HG03571 (cell line): ENCODE measurements at regions not wholly inside any gene's neighbourhood (a gene's known extent, or its start where the extent isn't known, plus 50 kb on each side); places are given as distances from the start of the nearest gene placed in this dataset.
"Not testable (repeated sequence)": the region's sequence is repeated elsewhere in the genome, so short reads cannot be mapped to it uniquely, and the experiment has no call there.

Experiments
- ATAC-seq: cut with Tn5 transposase; IDR thresholded peaks from one replicate; pipeline ENCODE4 v1.9.1; 2021; ENCODE audit not compliant: unreplicated experiment

DNA sequence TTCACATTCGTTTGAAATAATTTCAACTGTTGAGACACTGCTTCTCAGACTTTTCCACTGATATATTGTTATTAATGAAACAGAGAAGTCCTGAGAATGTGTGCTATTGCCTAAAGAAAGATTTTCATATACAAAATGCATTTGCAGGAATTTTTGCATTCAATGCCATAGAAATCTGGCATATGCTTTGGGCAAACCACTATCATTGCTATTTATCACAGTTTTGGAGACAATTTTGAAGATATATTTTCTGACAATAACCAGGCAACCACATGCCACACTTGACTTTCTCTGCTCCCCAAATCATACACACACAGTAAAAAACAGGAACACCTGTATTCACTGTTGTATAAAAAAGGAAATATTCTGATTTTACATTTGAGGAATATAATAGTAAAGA is 1303.7 kb upstream of the IGFBP7 start:
- ATAC-seq, result no peak

DNA sequence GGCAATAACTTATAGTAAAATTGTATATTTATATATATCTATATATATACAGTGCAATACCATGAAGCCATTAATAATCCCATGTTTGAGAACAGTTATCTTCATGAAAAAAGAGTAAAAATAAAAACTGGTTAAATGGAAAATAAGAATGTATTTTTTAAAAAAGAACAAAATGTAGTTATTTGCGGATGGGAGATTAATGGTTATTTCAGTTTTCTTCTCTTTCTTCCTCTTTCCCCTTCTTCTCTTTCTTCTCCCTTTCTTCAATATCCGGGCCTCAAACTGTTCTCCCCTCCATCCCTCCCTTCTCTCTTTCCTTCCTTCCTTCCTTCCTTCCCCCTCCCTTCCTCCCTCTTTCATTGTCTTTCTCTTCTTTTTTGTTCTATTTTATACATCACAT is 1301.7 kb upstream of the IGFBP7 start:
- ATAC-seq, result no peak

DNA sequence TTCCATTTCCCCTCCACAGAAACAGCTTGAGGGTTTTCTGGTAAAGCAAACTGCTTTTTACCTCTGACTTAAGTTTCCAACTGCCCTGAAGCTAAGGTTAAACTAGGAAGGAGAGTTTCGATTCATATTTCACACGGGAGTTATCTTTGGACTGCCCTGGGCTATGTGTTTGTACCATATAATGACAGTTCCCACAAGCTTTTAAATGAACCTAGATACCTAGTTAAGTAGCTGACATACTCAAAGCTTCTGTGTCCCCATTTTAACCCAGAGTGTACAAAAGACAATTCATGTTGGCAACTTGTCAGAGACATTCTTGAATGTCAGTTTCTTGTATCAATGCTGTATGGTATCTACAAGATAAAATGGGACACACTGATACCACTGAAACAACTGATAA is 1296.6 kb upstream of the IGFBP7 start:
- ATAC-seq, result no peak

DNA sequence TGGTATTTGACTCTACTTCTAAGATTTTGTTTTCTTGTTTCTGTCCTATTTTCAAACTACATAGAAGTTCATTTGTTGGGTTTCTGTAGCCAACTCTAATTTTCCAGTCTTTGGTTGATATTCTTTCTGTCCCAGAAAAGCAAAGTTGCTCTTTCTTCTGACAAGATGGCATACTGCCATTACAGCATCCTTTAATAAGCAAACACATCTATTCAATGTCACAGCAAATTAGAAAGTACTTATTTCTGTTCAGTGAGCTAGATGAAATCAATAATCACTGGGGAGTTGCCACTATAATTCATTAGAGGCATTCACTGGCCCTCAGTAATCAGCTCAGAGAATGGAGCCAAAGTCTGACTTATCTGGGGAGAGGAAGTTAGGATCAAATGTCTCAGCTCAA is 1258.0 kb upstream of the IGFBP7 start:
- no peak for ATAC-seq

DNA sequence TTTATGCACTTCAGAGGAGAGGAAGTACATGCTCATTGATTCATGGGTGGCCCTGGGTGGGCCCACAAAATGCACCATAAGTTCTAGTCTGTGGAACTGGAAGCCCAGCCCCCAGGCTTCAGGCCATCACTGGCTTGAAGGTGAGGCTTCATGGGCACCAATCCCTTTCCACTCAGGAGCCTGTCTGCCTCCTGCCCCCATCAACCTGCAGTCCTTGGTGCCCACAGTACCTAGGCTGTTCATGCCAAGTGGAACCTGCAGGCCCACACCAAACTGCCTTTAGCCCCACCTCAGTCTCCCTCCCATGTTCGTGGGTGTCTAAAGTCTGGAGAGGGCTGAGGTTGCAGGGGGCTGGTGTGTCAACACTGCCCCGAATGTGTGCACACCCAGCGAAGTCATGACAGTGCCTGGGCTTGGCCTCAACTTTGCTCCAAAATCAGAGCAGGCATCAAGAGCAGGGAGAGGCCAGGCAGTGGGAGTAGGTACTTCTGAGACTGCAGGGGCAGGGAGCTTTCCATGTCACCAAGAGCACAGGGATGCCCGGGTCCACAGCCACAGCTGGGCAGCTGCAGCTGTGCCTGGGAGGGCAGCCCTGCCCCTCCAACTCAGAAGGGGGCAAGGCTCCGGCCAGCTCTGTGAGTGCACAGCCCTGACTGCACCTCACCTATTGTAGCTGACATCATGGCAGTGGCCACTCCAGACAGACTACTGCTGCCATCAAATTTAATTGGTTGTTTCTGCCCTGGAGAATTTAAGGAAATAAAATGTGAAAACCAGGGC is 1250.4 kb upstream of the IGFBP7 start:
- ATAC-seq, result no peak

DNA sequence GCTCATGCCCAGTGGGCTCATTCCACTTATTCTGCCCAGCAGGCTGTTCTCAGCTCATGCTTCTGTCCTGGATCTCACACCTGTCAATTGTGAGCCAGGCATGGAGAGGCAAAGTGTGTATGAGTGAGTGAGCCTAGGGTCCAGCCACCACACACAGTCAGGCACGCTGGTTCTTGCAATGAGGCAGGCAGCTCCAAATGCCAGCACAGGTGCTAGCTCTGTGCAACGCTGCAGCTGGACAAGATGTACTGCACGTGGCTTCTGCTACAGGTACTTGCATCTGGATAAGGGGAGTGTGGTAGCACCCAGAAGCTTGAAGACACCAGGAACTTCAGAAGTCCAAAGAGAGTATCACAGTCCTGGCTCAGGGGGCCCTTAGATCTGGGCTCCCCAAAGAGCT is 1249.4 kb upstream of the IGFBP7 start:
- no peak for ATAC-seq

DNA sequence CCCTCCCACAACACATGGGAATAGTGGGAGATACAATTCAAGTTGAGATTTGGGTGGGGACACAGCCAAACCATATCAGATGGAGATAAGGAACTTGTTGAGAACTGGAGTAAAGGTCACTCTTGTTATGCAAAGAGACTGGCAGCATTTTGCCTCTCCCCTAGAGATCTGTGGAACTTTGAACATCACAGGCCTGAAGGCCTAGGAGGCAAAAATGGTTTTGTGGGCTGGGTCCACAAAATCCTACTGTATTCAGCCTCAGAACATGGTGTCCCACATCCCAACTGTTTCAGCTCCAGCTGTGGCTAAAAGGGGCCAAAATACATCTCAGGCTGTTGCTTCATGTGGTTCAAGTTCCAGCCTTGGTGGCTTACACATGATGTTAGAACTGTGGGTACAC is 1247.8 kb upstream of the IGFBP7 start:
- ATAC-seq, result no peak

DNA sequence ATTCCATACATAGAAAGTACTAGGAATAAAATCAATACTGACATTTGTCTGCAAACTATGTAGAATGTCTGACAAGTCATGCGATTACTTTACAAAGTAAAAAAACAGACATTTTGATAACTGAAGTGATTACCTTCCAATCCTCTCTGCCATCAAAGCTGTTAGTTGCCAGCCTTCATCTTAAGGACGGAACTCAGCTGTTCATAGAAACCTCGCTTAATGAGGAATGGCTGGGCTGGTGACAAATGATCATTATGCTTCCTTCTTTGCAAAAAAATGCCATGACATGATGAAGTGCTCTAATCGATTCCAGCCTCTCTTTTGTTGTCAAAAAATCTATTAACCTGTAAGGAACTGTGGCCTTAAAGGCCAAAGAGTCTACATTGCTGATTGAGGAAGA is 1214.9 kb upstream of the IGFBP7 start:
- ATAC-seq, result no peak

DNA sequence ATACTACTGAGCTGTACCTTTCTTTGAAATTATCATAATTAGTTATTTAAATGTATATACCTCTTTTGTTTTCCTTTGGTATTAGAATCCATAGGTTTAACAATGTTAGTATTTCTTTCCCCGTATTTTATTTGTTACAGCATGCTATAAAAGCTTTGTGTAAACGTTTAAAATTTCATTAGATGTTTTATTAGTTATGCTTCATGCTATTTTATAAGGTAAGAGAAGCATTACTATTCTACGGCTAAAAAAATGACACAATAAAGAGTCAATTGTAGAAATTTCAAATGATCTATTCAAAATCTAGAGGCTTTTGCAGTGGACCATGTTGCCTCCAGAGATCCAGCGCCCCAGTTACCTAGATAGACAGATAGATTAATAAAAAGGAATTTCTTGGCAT is 1203.3 kb upstream of the IGFBP7 start:
- no peak for ATAC-seq

DNA sequence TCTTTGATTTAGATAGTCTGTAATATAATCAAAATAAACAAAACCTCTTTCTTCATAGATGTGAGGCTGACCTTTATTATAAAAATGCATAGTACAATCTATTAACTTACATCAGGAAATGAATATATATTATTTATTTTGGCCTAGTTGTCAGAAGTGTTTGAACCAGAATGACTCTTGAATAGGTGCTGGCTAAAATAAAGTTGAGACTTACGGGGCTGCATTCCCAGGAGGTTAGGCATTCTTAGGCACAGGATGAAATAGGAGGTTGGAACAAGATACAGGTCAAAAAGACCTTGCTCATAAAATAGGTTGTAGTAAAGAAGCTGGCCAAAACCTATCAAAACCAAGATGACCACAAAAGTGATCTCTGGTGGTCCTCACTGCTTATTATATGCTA is 1193.3 kb upstream of the IGFBP7 start:
- no peak for ATAC-seq

DNA sequence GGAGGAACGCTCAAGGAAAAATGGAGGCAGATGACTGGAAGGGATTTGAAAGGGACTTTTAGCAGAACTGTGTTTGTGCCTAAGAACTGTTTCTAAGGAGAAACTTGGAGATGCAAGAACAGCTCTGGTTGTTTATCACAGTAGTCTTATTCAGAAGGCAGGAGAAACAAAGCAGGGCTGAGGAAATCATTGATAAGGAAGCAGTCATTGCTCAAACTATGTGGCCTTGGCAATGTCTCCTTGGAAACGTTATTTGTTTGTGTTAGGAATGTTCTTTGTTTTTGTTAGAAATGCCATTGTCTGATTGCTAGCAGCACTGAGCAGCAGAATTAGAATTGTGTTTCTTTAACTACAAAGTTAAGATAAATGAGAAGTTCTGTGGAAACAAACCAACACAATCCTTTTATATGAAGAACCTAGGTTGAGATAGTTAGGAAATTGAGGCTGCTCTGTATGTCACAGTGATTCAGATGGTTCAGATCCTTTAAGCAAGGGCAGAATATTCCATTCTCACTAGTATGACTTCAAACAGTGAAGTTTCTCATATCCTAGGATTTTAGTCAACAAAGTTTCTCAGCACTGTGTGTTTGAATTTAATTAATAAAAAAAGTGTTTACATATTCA is 1191.3 kb upstream of the IGFBP7 start:
- ATAC-seq, result no peak

DNA sequence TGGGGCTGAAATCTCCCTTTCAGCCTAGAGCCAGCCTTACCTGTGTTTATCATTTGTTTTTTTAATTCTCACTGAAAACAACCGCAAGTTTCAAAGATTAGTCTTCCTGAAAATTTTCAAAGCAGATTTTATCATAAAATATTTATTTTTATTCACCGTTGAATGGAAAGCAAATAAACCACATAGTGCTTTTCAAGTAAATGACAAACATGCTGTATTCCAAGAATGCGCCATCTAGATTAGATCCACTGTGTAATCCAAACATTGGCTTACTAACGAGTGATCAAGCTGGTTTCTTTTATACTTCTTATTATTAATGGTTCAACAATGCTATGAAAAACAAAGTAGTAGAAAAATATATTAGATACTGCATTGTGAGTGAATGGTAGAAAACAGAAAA is 1176.2 kb upstream of the IGFBP7 start:
- ATAC-seq, result no peak

DNA sequence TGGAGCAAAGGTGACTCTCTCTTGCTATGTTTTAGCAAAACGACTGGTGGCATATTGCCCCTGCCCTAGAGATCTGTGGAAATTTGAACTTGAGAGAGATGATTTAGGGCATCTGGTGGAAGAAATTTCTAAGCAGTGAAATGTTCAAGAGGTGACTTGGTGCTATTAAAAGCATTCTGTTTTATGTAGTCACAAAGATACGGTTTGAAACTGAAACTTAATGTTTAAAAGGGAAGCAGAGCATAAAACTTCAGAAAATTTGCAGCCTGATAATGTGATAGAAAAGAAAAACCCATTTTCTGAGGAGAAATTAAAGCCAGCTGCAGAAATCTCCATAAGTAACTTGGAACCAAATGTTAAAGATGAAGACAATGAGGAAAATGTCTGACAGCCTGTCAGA is 1170.7 kb upstream of the IGFBP7 start:
- not testable (repeated sequence) for ATAC-seq

DNA sequence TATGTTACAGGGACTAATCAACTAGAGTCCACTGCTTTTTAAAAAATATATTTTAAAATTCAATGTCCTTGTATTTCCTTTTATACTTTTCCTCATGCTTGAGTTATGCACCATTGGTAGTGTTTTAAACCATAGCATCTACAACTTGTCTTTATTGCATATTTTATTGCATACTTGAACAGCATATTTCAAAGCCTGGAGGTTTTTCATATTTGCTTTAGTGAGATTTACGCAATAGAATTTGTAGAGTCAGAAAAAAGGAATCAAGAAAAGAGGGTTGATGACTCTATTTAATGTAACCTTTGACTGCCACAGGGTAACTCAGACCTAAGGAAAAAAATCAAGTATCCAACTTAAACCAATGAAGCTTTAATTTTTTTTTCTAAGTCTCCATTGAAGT is 1165.7 kb upstream of the IGFBP7 start:
- no peak for ATAC-seq

DNA sequence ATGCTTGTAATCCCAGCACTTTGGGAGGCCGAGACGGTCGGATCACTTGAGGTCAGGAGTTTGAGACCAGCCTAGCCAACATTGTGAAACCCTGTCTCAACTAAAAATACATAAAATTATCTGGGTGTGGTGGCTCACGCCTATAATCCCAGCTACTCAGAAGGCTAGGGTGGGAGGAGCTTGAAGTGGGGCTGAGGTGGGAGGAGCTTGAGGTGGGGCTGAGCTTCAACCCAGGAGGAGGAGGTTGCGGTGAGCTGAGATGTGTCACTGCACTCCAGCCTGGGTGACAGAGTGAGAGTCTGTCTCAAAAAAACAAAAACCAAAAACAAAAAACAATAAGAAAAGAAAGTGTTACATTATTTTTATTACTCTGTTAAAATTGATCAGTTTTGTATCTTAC is 1164.4 kb upstream of the IGFBP7 start:
- ATAC-seq, result no peak

DNA sequence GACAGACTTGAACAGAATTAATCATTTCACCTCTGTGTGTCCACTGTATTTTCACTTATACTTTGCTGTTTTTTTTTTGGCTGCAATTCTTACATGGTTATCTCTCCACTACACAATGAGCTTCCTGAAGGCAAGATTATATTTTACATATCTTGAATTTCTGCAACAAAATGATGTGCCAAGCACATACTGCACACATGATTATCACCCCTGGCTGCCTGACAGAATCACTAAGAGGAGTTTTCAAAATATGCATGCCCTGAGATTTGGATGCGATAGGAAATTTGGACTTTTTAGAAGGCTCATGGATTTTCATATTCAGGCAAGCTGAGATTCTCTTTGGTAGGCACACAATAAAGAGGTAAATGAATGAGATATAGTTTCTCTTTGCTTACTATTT is 1162.1 kb upstream of the IGFBP7 start:
- no peak for ATAC-seq

DNA sequence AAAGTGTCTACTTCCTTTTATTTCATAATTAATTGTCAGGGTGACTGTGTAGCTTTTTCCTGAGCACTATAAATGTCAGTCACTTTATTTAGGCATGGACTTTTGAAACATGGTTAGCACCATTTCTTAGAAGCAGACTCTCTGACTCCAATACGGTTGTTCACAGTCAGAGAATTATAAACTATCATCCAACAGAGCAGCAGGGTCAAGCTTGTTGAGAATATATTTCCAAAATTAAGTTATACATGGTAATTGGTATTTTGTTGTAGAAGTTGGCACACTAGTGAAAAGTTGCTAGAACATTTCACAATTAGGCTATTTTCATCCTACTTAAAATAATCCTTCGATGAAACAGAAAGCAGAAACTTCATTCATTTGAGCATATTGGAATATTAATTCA is 1155.5 kb upstream of the IGFBP7 start:
- ATAC-seq, result no peak

DNA sequence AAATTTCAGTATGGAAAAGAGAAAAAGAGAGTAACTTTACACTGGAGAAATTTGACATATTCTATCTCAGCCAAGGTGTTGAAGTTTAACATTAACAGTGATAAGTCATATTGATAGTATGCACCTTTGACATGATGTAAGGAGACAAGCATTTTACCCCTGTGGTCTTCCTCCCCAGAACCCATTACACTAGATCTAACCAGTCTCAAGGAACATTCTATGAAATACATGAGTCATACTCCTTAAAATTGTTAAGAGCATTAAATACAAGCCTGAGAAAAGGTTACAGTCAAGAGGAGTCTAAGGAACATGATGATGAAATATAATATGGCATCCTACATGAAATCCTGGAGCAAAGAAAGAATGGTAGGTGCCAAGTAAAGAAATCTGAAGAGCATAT is 1151.3 kb upstream of the IGFBP7 start:
- ATAC-seq, result no peak

DNA sequence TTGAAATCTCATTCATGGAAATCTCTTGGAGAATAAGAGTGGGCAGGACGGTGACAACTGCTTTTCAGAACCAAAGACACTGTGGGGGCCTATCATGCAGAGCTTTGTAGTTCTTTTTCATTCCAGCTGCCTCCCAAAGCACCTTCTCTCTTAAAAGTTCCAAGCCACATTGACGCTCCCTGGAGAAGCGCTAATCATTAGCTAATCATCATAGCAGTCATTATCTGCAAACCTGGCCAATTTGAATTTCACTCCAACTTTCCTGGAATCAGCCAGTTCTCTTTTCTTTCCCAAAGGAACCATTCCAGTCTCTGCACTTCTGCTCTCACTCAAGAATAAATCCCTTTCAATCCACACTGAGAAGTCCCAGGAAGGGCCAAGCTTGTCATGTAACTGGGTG is 1144.1 kb upstream of the IGFBP7 start:
- no peak for ATAC-seq

DNA sequence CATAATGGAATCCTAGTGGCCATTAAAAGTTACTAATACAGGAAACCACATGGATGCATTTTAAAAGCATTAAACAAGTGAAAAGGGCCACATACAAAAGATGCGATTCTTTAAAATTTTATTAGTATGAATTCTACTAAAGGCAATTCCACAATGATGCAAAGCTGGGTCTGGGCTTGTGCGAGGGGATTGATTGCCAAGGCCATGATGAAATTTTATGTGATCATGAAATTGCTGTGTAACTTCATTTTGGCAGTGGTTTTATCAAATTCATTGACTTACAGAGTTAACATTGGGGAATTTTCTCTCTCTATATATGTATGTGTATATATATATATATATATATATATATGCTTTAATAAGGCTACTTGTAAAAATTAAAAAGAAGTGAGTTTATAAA is 1142.5 kb upstream of the IGFBP7 start:
- no peak for ATAC-seq

DNA sequence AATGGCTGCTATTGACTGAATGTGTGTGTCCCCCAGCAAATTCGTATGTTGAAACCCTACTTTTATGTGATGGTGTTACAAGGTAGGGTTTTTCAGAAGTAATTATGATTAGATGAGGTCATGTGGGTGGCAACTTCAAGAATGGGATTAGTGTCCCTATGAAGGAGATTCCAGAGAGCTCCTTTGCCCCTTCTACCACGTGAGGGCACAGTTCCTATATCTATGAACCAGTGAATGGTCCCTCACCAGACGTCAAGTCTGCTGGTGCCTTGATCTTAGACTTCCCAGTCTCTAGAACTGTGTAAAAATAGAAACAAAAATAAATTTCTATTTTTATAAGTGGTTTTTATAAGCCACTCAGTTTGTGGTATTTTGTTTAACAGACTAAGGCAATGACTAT is 1137.6 kb upstream of the IGFBP7 start:
- ATAC-seq, result no peak

DNA sequence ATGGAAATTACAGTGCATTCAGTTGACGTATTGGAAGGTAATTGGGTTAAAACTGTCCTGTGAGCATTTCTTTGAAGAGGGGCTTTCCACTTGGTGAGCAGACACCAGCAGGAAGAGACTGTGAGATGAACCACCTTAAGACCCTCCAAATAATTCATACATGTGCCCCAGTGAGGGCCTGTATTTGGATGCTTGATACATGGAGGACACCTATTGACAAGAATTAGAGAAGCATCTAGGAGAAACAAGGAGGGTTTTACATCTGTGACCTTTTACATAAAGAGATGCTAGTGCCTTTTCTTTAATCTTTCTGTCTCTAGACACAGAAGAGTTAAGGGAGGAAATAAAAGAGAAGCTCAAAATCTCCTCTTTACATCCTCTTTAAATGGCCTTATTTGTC is 1115.3 kb upstream of the IGFBP7 start:
- no peak for ATAC-seq

DNA sequence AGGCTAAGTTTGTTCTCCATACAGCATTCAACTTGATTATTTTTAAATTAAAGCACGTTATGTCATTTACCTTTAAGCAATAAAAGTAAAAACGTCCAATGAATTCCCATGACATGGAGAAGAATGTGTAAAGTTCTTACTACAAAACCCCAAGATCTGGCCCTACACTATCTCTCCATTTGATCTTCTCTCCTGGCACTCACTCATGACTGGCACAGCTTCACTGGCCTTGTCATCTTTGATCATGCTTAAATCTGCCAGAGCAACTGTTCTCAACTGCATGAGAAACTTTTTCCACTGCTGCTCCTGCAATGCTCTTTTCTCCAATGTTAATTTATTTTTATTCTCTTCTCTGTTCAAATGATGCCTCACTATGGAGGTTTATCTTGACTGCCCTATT is 1109.0 kb upstream of the IGFBP7 start:
- ATAC-seq, result no peak
